ENCODE measurements at regions not wholly inside any gene's neighbourhood (a gene's known extent, or its start where the extent isn't known, plus 50 kb on each side); places are given as distances from the start of the nearest gene placed in this dataset.

- H3K9me3 Mint-ChIP-seq (ENCODE audit: low read depth, unreplicated experiment): no peaks in the 10 kb centered on the region
- H3K36me3 Mint-ChIP-seq (ENCODE audit: insufficient read depth, unreplicated experiment): no peaks in the 10 kb centered on the region
- CTCF ChIA-PET: no interaction called here
- H3K27me3 Mint-ChIP-seq (ENCODE audit: unreplicated experiment): no peaks in the 10 kb centered on the region
- intact Hi-C loops (cut with micrococcal nuclease; ENCODE audit: unreplicated experiment): no loop called here
- H3K27ac Mint-ChIP-seq (ENCODE audit: unreplicated experiment): no peak overlapping the region
- DNase-seq: no peak
- no peak overlapping the region for H3K4me3 Mint-ChIP-seq (ENCODE audit: low read depth, unreplicated experiment)
- BruUV-seq (replicated peaks): no TSS peak
- H3K4me1 Mint-ChIP-seq (ENCODE audit: low read depth, unreplicated experiment): no peaks in the 10 kb centered on the region
- TF ChIP-seq, protein P1, sequence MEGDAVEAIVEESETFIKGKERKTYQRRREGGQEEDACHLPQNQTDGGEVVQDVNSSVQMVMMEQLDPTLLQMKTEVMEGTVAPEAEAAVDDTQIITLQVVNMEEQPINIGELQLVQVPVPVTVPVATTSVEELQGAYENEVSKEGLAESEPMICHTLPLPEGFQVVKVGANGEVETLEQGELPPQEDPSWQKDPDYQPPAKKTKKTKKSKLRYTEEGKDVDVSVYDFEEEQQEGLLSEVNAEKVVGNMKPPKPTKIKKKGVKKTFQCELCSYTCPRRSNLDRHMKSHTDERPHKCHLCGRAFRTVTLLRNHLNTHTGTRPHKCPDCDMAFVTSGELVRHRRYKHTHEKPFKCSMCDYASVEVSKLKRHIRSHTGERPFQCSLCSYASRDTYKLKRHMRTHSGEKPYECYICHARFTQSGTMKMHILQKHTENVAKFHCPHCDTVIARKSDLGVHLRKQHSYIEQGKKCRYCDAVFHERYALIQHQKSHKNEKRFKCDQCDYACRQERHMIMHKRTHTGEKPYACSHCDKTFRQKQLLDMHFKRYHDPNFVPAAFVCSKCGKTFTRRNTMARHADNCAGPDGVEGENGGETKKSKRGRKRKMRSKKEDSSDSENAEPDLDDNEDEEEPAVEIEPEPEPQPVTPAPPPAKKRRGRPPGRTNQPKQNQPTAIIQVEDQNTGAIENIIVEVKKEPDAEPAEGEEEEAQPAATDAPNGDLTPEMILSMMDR (IDR thresholded peaks at IDR 0.05; ENCODE audit: unreplicated experiment): no peak
Measured at GRCh38 chr6:56327946-56328727, 80.8 kb upstream of the COL21A1 start.

GRCh38 chr6:56324396-56324795, 77.0 kb upstream of the COL21A1 start:
- Mint-ChIP-seq H3K27ac (ENCODE audit: unreplicated experiment) (no peak overlapping the region), H3K9me3 (ENCODE audit: low read depth, unreplicated experiment) (no peaks in the 10 kb centered on the region), H3K36me3 (ENCODE audit: insufficient read depth, unreplicated experiment) (no peaks in the 10 kb centered on the region), H3K4me1 (ENCODE audit: low read depth, unreplicated experiment) (no peaks in the 10 kb centered on the region), H3K27me3 (ENCODE audit: unreplicated experiment) (no peaks in the 10 kb centered on the region), H3K4me3 (ENCODE audit: low read depth, unreplicated experiment) (no peak overlapping the region)
- intact Hi-C loops (cut with micrococcal nuclease; ENCODE audit: unreplicated experiment): no loop called here
- no TSS peak for BruUV-seq (replicated peaks)
- TF ChIP-seq, protein P1 (IDR thresholded peaks at IDR 0.05; ENCODE audit: unreplicated experiment): no peak
- CTCF ChIA-PET: no interaction called here
- DNase-seq: no peak

GRCh38 chr6:56318851-56319250, 71.5 kb upstream of the COL21A1 start:
- CTCF ChIA-PET: interaction anchor here (0.6 kb wide), 1 partner anchor 265 kb away, joined by 3 read pairs; no protein-coding TSS in a partner anchor
- H3K27ac Mint-ChIP-seq (ENCODE audit: unreplicated experiment): no peak overlapping the region
- no peak overlapping the region for H3K4me3 Mint-ChIP-seq (ENCODE audit: low read depth, unreplicated experiment)

DNA sequence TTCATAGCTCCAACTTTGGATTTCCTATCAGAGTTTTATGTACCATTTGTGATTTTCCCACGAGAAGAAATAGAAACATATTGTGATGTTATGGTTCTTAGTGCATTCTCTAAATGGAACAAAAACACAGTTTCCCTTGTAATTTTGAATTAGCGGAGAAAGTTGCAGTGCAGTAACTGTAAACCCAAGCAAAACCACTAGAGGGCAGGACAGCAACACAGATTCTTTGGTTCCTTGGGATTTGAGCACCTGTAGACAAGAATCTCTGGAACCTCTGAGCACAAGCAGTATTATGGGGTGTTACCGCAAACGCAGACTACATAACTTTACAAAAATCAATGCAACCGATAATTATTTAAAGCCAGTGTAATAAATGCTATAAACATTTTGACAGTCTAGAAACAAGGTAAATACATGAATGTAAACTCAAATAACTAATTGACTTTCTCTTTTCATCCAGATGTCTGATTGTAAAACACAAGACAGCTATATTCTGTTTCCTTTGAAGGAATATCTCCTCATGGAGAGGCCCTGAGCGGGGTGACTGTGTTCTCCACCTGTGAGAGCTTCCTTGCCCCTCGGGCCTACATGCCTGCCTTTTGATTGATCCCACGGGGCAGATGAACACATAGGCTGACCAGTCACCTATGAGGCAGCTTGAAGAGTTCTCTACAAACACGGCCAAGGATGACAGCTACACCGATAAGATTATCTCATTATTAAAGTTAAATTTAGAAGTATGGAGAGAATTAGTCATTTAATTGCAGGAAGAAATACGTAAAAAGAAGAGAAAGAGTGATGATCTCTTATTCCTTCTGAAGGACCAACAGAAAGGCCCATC, 67.5 kb upstream of the COL21A1 start:
- no peaks in the 10 kb centered on the region for H3K9me3 Mint-ChIP-seq (ENCODE audit: low read depth, unreplicated experiment)
- intact Hi-C loops (cut with micrococcal nuclease; ENCODE audit: unreplicated experiment): loop anchor here (2.0 to 5.0 kb wide), 2 partner anchors 42 to 278 kb away; no protein-coding TSS in a partner anchor
- CTCF ChIA-PET: interaction anchor here (1.5 kb wide), 1 partner anchor 278 kb away, joined by 6 read pairs; no protein-coding TSS in a partner anchor
- peaks cover 16% of the 10 kb centered on the region for H3K27me3 Mint-ChIP-seq (ENCODE audit: unreplicated experiment)
- no TSS peak for BruUV-seq (replicated peaks)
- TF ChIP-seq, protein P1 (IDR thresholded peaks at IDR 0.05; ENCODE audit: unreplicated experiment): peak; percentile 60
- no peaks in the 10 kb centered on the region for H3K4me1 Mint-ChIP-seq (ENCODE audit: low read depth, unreplicated experiment)
- no peaks in the 10 kb centered on the region for H3K36me3 Mint-ChIP-seq (ENCODE audit: insufficient read depth, unreplicated experiment)
- peak; percentile 59 for DNase-seq
- no peak overlapping the region for H3K27ac Mint-ChIP-seq (ENCODE audit: unreplicated experiment)
- no peak overlapping the region for H3K4me3 Mint-ChIP-seq (ENCODE audit: low read depth, unreplicated experiment)

More at GRCh38 chr6:56318851-56319250, 71.5 kb upstream of the COL21A1 start:
- TF ChIP-seq, protein P1 (IDR thresholded peaks at IDR 0.05; ENCODE audit: unreplicated experiment): no peak
- intact Hi-C loops (cut with micrococcal nuclease; ENCODE audit: unreplicated experiment): no loop called here
- no peaks in the 10 kb centered on the region for H3K36me3 Mint-ChIP-seq (ENCODE audit: insufficient read depth, unreplicated experiment)
- no peak for DNase-seq
- no peaks in the 10 kb centered on the region for H3K27me3 Mint-ChIP-seq (ENCODE audit: unreplicated experiment)
- no peaks in the 10 kb centered on the region for H3K4me1 Mint-ChIP-seq (ENCODE audit: low read depth, unreplicated experiment)
- no peaks in the 10 kb centered on the region for H3K9me3 Mint-ChIP-seq (ENCODE audit: low read depth, unreplicated experiment)
- no TSS peak for BruUV-seq (replicated peaks)

All from Calu3 (cell line).